ENCODE measurements at regions not wholly inside any gene's neighbourhood (a gene's known extent, or its start where the extent isn't known, plus 50 kb on each side); places are given as distances from the start of the nearest gene placed in this dataset.

DNA sequence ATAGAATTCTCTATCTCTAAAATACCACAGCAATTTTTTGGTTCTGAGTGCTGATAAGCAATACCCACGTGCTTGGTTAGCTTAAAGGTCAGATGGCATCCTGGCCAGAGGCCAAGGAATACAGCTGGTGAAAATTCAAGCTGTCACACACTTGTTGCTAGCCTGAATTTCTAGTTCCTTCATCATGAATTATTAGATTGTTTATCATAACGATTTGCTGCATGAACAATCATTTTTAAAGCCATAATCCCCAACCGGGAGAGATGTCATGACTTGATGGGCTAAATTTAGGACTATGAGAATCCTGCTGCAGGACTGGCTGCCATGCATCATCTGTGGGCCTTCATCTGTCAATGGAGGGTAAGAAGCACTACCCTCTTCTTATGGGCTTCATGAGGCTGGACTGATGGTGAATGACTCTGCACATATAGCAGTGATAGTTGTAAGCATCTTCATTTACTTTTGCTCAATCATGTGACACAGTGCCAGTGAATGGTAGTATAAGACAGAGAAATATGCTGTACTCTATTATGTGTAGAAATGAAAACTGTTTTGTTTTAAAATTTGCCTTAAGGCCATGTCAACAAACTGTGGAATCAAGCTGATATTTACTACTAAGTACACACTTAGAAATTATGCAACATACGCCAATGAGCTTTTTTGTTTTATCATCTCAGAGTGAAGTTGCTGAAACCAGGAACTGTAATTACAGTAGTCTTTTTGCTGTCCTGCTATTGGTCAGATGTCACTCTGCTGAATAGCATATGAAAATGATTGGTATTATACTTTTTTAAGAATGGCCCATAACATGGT lies 80.5 kb upstream of the RALGPS2 start:
- Histone ChIP-seq H3K9me3 (ENCODE audit: control insufficient read depth, insufficient read depth, low read length) (no peaks in the 10 kb centered on the region), H3K36me3 (ENCODE audit: control insufficient read depth, insufficient read depth, low read length) (no peaks in the 10 kb centered on the region), H3K4me3 (ENCODE audit: low read depth, low read length) (no peak overlapping the region), H3K9ac (ENCODE audit: low read depth, low read length) (no peak overlapping the region), H3K4me1 (ENCODE audit: control insufficient read depth, insufficient read depth, low read length) (peaks cover 8% of the 10 kb centered on the region), H3K27me3 (ENCODE audit: control insufficient read depth, insufficient read depth, low read length) (no peaks in the 10 kb centered on the region)

- H3K9me3 ChIP-seq (ENCODE audit: control insufficient read depth, insufficient read depth, low read length), result no peaks in the 10 kb centered on the region
- no peaks in the 10 kb centered on the region for H3K36me3 ChIP-seq (ENCODE audit: control insufficient read depth, insufficient read depth, low read length)
- no peak overlapping the region for H3K9ac ChIP-seq (ENCODE audit: low read depth, low read length)
- H3K27me3 ChIP-seq (ENCODE audit: control insufficient read depth, insufficient read depth, low read length), result no peaks in the 10 kb centered on the region
- no peak overlapping the region for H3K4me3 ChIP-seq (ENCODE audit: low read depth, low read length)
- peaks cover 8% of the 10 kb centered on the region for H3K4me1 ChIP-seq (ENCODE audit: control insufficient read depth, insufficient read depth, low read length)
Observed at GRCh38 chr1:178645157-178645807, 79.8 kb upstream of the RALGPS2 start.

- H3K27me3 ChIP-seq (ENCODE audit: control insufficient read depth, insufficient read depth, low read length), result no peaks in the 10 kb centered on the region
- H3K4me3 ChIP-seq (ENCODE audit: low read depth, low read length), result no peak overlapping the region
- H3K36me3 ChIP-seq (ENCODE audit: control insufficient read depth, insufficient read depth, low read length), result no peaks in the 10 kb centered on the region
- H3K4me1 ChIP-seq (ENCODE audit: control insufficient read depth, insufficient read depth, low read length), result peaks cover 8% of the 10 kb centered on the region
- H3K9ac ChIP-seq (ENCODE audit: low read depth, low read length), result no peak overlapping the region
- H3K9me3 ChIP-seq (ENCODE audit: control insufficient read depth, insufficient read depth, low read length), result no peaks in the 10 kb centered on the region
Observed at GRCh38 chr1:178645808-178646200, 79.2 kb upstream of the RALGPS2 start.

DNA sequence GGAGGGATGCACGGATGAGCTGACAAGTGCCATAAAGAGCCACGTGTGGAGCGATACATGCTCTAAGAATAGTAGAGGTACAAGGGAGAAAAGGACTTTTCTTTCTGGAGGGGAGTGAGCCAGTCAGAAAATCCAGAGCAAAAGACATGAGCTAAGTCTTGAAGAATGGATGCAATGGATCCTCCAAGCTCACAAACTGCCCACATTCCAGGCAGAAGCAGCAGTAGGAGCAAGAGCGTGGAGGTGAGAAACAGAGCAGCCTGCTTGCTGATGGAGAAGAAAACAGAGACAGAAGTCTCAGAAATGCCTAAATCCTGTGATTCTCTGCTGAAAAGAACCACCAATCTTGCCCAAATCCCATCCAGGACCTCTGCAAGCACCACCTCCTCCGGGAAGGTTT lies 78.2 kb upstream of the RALGPS2 start:
- H3K27me3 ChIP-seq (ENCODE audit: control insufficient read depth, insufficient read depth, low read length), result no peaks in the 10 kb centered on the region
- no peaks in the 10 kb centered on the region for H3K9me3 ChIP-seq (ENCODE audit: control insufficient read depth, insufficient read depth, low read length)
- no peaks in the 10 kb centered on the region for H3K36me3 ChIP-seq (ENCODE audit: control insufficient read depth, insufficient read depth, low read length)
- H3K4me3 ChIP-seq (ENCODE audit: low read depth, low read length), result no peak overlapping the region
- peaks cover 8% of the 10 kb centered on the region for H3K4me1 ChIP-seq (ENCODE audit: control insufficient read depth, insufficient read depth, low read length)
- H3K9ac ChIP-seq (ENCODE audit: low read depth, low read length), result no peak overlapping the region

- H3K4me1 ChIP-seq (ENCODE audit: control insufficient read depth, insufficient read depth, low read length), result peaks cover 8% of the 10 kb centered on the region
- no peaks in the 10 kb centered on the region for H3K27me3 ChIP-seq (ENCODE audit: control insufficient read depth, insufficient read depth, low read length)
- no peaks in the 10 kb centered on the region for H3K36me3 ChIP-seq (ENCODE audit: control insufficient read depth, insufficient read depth, low read length)
- H3K9ac ChIP-seq (ENCODE audit: low read depth, low read length), result no peak overlapping the region
- no peak overlapping the region for H3K4me3 ChIP-seq (ENCODE audit: low read depth, low read length)
- no peaks in the 10 kb centered on the region for H3K9me3 ChIP-seq (ENCODE audit: control insufficient read depth, insufficient read depth, low read length)
Observed at GRCh38 chr1:178648151-178648550, 76.9 kb upstream of the RALGPS2 start.

- Histone ChIP-seq H3K27me3 (ENCODE audit: control insufficient read depth, insufficient read depth, low read length) (no peaks in the 10 kb centered on the region), H3K9ac (ENCODE audit: low read depth, low read length) (no peak overlapping the region)
Observed at GRCh38 chr1:178649582-178650350, 75.3 kb upstream of the RALGPS2 start.

DNA sequence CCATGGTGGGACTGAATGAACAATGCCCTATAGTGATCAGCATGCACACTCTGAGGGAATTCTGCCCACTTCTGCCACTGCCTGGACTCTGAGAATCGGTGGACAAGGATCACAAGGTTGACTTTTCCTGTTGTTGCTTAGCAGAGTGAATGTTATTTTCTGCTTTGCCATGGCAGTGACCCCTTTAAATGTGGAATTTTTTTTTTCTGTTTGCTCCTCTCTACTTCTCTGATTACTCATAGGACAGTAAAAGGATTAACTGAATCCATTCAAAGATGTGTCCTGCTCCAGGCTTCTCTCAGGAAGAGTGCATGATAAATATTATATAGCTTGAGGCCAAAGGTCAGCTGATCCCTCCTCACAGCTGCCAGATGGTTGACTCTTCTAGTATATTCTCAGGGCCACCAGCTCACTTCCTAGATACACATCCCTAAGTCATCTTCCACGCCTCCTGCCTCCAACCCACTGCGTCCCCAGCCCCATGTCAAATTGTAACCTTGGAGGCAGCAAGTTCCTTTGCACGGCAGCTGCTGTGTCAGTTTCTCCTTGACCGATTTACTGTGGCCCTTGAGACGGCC lies 74.0 kb upstream of the RALGPS2 start:
- H3K9ac ChIP-seq (ENCODE audit: low read depth, low read length), result no peak overlapping the region
- H3K27me3 ChIP-seq (ENCODE audit: control insufficient read depth, insufficient read depth, low read length), result no peaks in the 10 kb centered on the region
- H3K4me3 ChIP-seq (ENCODE audit: low read depth, low read length), result no peak overlapping the region
- no peaks in the 10 kb centered on the region for H3K4me1 ChIP-seq (ENCODE audit: control insufficient read depth, insufficient read depth, low read length)
- no peaks in the 10 kb centered on the region for H3K9me3 ChIP-seq (ENCODE audit: control insufficient read depth, insufficient read depth, low read length)
- H3K36me3 ChIP-seq (ENCODE audit: control insufficient read depth, insufficient read depth, low read length), result no peaks in the 10 kb centered on the region

More at GRCh38 chr1:178649582-178650350, 75.3 kb upstream of the RALGPS2 start:
- Histone ChIP-seq H3K9me3 (ENCODE audit: control insufficient read depth, insufficient read depth, low read length) (no peaks in the 10 kb centered on the region), H3K4me1 (ENCODE audit: control insufficient read depth, insufficient read depth, low read length) (peaks cover 7% of the 10 kb centered on the region), H3K36me3 (ENCODE audit: control insufficient read depth, insufficient read depth, low read length) (no peaks in the 10 kb centered on the region), H3K4me3 (ENCODE audit: low read depth, low read length) (no peak overlapping the region)

DNA sequence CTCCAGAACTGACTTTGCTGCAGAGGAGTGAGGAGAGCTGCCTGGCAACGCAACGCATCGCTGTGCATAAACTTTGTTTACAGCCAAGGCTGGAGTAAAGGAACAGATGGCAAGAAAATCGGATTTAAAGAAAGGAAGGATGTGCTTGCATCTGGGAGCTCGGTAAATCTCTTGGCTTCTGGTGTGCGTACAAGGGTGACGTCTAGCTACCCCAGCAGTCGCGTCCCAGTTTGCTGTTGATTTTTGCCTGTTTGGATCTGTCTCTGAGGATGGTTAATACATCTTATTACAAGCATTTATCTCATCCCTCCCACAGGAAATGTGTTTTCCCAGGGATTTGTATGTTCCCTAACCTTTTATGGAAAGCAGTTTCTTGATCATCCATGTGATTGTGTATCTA lies 73.3 kb upstream of the RALGPS2 start:
- Histone ChIP-seq H3K4me3 (ENCODE audit: low read depth, low read length) (no peak overlapping the region), H3K9ac (ENCODE audit: low read depth, low read length) (no peak overlapping the region), H3K4me1 (ENCODE audit: control insufficient read depth, insufficient read depth, low read length) (no peaks in the 10 kb centered on the region)

GRCh38 chr1:178652506-178653490 lies 72.2 kb upstream of the RALGPS2 start:
- Histone ChIP-seq H3K9ac (ENCODE audit: low read depth, low read length) (no peak overlapping the region), H3K9me3 (ENCODE audit: control insufficient read depth, insufficient read depth, low read length) (no peaks in the 10 kb centered on the region), H3K4me1 (ENCODE audit: control insufficient read depth, insufficient read depth, low read length) (no peaks in the 10 kb centered on the region), H3K36me3 (ENCODE audit: control insufficient read depth, insufficient read depth, low read length) (no peaks in the 10 kb centered on the region), H3K4me3 (ENCODE audit: low read depth, low read length) (no peak overlapping the region), H3K27me3 (ENCODE audit: control insufficient read depth, insufficient read depth, low read length) (no peaks in the 10 kb centered on the region)

More for the DNA sequence above, 73.3 kb upstream of the RALGPS2 start:
- H3K36me3 ChIP-seq (ENCODE audit: control insufficient read depth, insufficient read depth, low read length), result no peaks in the 10 kb centered on the region
- H3K9me3 ChIP-seq (ENCODE audit: control insufficient read depth, insufficient read depth, low read length), result no peaks in the 10 kb centered on the region
- no peaks in the 10 kb centered on the region for H3K27me3 ChIP-seq (ENCODE audit: control insufficient read depth, insufficient read depth, low read length)

- no peak overlapping the region for H3K9ac ChIP-seq (ENCODE audit: low read depth, low read length)
- H3K27me3 ChIP-seq (ENCODE audit: control insufficient read depth, insufficient read depth, low read length), result no peaks in the 10 kb centered on the region
- no peaks in the 10 kb centered on the region for H3K4me1 ChIP-seq (ENCODE audit: control insufficient read depth, insufficient read depth, low read length)
- no peaks in the 10 kb centered on the region for H3K9me3 ChIP-seq (ENCODE audit: control insufficient read depth, insufficient read depth, low read length)
- H3K4me3 ChIP-seq (ENCODE audit: low read depth, low read length), result no peak overlapping the region
- H3K36me3 ChIP-seq (ENCODE audit: control insufficient read depth, insufficient read depth, low read length), result no peaks in the 10 kb centered on the region
Observed at GRCh38 chr1:178659789-178660208, 65.2 kb upstream of the RALGPS2 start.

- H3K4me1 ChIP-seq (ENCODE audit: control insufficient read depth, insufficient read depth, low read length), result no peaks in the 10 kb centered on the region
- H3K27me3 ChIP-seq (ENCODE audit: control insufficient read depth, insufficient read depth, low read length), result no peaks in the 10 kb centered on the region
- H3K9me3 ChIP-seq (ENCODE audit: control insufficient read depth, insufficient read depth, low read length), result no peaks in the 10 kb centered on the region
- H3K36me3 ChIP-seq (ENCODE audit: control insufficient read depth, insufficient read depth, low read length), result no peaks in the 10 kb centered on the region
- no peak overlapping the region for H3K4me3 ChIP-seq (ENCODE audit: low read depth, low read length)
- no peak overlapping the region for H3K9ac ChIP-seq (ENCODE audit: low read depth, low read length)
Observed at GRCh38 chr1:178660461-178660860, 64.6 kb upstream of the RALGPS2 start.
